ENCODE measurements at regions not wholly inside any gene's neighbourhood (a gene's known extent, or its start where the extent isn't known, plus 50 kb on each side); places are given as distances from the start of the nearest gene placed in this dataset.

GRCh38 chr18:54717673-54718407, 110.4 kb upstream of the RAB27B start:
- no peak for DNase-seq

DNA sequence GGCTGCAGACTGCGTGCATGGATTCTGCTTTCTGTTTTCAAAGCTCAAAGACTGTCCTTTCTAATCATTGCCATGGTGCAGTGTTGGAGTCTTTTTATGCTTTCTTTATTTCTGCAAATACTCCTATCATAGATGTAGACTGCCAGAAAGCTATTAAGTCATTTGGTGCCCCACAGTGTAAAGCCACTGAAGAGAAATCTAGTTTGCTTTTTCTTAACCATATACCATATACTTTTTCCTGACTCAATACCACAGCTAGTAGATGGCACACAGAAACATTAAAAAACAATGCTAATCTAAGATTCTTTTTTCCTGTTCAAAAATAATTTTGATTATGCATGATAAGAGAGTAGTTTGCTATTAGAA, 109.9 kb upstream of the RAB27B start:
- no peak for DNase-seq

DNA sequence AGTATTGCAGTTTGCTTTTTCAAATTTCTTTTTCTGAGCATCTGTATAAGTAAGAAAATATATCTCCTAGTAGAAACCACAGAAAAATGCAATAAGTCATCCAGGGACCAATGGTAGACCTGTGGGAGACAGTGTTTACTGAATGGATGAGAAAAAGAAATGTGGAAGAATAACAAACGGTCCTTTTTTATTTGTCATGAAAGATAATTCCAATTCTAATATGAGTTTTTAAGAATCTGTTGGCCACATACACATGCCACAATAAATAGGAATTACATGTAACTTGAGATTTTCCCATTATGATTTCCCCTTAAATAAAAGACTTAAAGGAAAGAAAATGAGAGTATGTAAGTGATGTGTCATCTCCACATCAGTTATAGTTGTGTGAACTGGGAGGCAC, 107.7 kb upstream of the RAB27B start:
- no peak for DNase-seq

GRCh38 chr18:54726143-54726542, 102.1 kb upstream of the RAB27B start:
- no peak for DNase-seq

DNA sequence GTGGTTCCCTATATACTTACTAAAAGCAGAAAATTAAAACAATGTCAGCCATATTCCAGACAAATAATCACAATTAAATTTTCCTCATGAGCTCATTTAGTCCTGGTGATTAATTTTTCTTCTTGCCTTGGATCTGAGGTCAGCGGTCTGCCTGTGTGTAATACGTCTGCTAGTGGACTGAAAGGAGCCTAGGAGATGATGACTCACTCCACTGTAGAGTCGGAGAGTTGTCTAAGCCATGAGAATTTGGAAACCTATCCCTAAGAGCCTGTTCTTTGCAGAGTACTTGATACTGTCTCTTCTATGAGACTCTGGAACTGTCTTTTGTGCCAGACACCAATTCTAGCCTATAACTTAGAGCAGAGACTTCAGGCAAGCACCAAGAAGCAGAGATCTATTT, 94.2 kb upstream of the RAB27B start:
- DNase-seq = no peak

- DNase-seq = no peak
These were observed 91.3 kb upstream of the RAB27B start for GRCh38 chr18:54736981-54737380.

GRCh38 chr18:54737986-54738385, 90.3 kb upstream of the RAB27B start:
- no peak for DNase-seq

DNA sequence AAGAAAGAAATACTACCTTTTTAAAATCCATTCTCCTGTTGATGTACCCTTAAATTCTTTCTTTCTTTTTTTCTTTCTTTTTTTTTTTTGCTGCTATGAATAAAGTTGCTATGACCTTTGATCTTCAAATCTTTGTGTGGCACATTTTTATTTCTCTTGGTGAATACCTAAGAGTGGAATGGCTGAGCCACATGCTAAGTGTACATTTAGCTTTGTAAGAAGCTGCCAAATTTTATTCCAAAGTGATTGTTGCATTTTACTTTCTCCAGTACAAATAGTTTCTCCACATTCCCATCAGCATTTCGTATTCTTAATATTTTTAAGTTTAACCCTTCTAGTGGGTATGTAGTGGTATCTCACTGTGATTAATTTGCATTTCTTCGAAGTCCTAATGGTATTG, 88.8 kb upstream of the RAB27B start:
- DNase-seq = no peak

DNA sequence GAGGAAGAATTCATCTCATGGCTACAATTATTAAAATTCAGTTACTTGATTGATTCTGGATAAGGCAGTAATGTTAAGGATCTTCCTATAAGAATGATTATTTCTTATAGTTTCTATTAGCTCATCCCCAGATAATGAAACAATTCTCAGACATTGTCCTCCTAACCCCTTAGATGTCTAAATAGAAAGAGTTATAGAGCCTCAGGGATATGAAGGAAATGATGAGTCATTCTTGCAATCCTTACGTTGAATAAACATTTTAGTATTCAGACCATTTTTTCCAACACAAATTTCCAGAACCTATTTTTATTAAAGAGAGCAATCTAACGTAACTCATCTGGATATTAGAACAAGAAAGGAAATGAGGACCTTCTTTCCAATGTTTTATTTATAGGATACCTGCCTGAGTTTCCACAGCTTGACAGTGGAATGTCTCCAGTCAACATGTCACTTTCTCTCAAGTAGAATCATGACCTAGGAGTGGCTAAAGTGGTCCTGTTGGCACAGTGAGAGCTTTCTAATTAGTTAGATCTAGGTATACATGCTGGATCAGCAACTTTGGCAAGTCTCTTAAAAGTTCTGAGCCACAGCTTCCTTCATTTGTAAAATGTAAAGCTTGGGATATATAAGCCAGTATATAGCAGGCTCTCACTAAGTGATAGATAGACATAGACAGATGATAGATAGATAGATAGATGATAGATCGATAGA, 88.0 kb upstream of the RAB27B start:
- no peak for DNase-seq

DNA sequence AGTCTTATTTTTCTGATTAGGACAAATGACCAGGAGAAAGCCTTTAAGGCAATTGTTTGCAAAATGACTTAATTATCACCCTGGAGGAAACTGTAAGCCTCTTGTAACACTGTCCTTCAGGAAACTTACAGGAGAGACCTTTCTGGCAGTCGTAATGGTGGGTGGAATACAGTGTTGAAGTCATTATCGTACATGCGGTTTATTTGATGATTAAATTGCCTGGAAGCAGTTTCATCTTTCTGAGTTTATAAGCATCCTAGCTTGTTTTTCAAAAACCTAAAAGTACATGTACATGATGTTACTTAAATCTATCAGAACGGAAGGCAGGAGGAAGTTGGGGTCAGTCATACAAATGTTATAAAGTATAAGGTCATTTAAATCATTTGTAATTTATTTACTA, 86.2 kb upstream of the RAB27B start:
- no peak for DNase-seq

- no peak for DNase-seq
These were observed 85.3 kb upstream of the RAB27B start for GRCh38 chr18:54742659-54743604.

DNA sequence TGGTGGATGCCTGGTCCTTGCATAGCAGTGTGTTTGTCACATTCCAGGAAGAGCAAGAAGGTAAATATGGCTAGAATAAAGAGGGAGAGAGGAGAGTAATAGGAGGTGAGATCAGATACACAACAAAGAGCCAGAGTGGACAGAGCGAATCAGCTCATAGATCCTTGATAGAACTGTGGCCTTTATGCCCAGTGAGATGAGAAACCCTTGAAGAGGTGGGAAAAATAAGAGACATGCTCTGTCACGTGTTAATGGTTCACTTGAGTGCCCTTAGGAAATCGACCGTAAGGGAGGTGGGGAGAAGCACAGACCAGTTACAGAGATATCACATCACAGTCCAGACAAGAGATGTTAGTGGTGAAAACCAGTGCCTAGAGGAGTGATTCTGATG, 84.7 kb upstream of the RAB27B start:
- DNase-seq = no peak

GRCh38 chr18:54749291-54749690, 79.0 kb upstream of the RAB27B start:
- DNase-seq = no peak

DNA sequence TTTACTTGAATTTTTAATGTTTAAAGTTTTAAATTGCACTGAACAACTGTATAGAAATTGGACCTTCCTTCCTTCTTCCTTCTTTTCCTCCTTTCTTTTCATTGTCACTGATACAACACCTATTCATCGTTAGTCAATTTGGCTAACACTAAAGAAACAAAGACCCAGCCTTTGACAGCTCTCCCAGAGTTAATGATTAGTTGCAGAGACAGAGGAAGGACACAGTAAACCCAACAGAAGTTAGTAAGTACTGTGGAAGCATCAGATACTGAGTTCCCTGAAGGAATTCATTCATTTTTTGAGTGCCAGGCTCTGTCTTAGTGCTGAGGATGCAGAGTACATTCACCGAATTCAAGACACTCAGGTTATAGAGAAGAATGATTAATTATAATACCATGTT, 77.9 kb upstream of the RAB27B start:
- DNase-seq = no peak

DNA sequence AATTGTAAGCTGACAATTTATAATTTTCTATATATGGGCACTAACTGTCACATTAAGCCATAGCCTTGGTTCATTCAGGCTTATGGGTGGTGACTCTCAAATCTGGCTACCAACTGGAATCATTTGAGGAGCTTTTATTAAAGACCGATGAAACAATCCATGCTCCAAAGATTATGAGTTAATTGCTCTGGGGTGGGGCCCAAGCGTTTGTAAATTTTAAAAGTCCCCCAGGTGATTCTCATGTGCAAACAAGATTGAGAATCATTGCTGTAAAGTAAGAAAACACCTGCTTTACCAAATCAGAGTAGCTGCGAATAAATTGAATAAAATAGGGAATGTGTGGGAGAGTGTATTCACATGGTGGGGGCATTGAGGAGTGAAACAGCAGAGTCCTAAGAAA, 76.1 kb upstream of the RAB27B start:
- no peak for DNase-seq

- no peak for DNase-seq
These were observed 72.8 kb upstream of the RAB27B start for GRCh38 chr18:54755456-54755855.

GRCh38 chr18:54762386-54762785, 65.9 kb upstream of the RAB27B start:
- no peak for DNase-seq

GRCh38 chr18:54764786-54765185, 63.5 kb upstream of the RAB27B start:
- DNase-seq = no peak

DNA sequence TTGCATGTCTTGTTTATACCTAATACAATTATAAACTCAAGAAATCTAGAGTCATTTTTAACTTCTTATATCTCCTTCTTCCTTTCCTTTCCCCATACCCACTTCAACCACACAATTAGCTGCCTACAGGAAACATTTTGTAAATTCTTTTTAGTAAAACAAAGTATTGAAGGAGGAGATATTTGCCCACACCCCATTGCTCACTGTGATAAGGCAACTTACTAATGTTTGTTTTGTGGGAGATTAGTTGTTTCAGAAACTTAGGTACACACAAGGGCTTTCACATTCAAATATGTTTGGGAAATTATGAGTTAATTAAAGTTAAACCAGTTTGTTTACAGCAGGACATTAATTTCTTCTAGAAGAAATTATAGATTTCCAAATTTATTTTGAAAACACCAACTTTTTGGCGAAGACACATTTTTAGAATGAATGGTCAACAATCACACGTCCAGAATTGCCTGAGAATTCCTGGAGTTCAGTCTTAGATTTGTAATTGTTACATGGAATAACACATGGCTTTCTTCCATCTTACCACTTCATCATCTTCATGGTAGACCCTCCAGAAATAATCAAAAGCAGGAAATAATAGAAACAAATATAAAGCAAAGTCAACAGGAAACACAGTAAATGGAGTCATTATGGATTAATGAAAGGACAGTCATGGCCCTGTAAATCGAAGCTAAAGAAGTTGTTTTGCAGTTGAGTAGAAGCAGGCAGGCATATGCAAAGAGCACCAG, 62.5 kb upstream of the RAB27B start:
- no peak for DNase-seq

DNA sequence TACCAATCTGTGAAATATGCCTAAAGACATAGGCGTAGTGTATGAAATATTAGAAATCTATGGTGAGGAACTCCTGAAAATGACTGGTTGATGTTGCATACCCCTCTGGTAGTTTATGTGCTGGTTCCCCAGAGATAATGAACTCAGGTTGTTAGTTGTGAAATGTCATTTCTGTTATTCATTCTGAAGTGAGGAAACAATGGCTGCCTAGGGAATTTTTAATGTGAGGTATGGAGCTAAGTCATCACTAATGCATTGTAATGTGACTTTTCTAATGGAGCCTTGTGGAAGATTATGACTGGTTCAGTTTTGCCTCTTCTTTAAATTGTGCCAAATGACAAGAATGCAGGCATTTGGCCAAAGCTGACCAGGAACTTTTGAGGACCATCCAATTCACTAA, 61.6 kb upstream of the RAB27B start:
- DNase-seq = no peak

GRCh38 chr18:54767098-54767497, 61.2 kb upstream of the RAB27B start:
- no peak for DNase-seq

- no peak for DNase-seq
These were observed 58.5 kb upstream of the RAB27B start for GRCh38 chr18:54769526-54770464.
